ENCODE measurements at regions not wholly inside any gene's neighbourhood (a gene's known extent, or its start where the extent isn't known, plus 50 kb on each side); places are given as distances from the start of the nearest gene placed in this dataset.

GRCh38 chr7:130931423-130931822, 197.4 kb upstream of the KLF14 start:
- no peak for DNase-seq (ENCODE audit: low spot score)

DNA sequence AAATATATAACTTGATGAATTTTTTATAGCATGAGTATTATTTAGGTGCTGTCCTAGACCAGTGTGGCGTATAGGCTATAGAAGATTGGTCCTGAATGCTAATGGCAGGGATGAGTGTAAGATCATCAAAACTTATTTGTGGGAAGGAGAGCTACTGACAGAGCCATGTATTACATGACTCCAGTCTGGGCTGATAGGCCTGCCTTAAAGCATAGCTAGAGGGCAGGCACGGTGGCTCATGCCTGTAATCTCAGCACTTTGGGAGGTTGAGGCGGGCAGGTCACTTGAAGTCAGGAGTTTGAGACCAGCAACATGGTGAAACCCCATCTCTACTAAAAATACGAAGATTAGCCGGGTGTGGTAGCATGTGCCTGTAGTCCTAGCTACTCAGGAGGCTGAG, 198.1 kb upstream of the KLF14 start:
- no peak for DNase-seq (ENCODE audit: low spot score)

DNA sequence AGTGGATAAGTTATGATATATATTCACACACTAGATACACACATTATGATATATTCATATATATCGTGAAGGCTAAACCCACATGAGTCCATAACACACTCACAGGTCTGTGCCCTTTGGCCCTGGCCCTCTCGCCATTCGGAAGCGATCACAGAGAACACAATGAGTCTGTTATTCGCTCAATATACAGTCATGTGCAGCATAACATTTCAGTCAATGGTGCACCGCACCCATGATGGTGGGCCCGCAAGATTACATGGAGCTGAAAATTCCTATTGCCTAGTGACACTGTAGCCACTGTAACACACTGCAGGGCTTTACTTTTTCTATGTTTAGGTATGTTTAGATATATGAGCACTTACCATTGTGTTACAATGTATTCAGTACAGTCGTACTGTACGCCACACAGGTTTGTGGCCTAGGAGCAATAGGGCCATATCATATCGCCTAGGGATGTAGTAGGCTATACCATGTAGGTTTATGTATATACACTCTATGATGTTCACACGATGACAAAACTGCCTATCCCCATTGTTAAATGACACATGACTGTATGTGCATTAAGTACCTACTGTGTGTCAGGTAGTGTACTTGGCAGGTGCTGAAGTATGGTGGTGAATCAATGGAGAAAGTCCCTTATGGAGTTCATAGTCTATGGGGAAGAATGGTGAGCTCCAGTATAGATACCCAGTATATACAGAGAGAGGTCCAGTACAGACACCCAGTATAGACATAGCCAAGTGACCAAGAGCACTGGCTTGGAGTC, 198.8 kb upstream of the KLF14 start:
- DNase-seq (ENCODE audit: low spot score) = no peak

- no peak for DNase-seq (ENCODE audit: low spot score)
Observed at GRCh38 chr7:130933919-130934318, 199.9 kb upstream of the KLF14 start.

DNA sequence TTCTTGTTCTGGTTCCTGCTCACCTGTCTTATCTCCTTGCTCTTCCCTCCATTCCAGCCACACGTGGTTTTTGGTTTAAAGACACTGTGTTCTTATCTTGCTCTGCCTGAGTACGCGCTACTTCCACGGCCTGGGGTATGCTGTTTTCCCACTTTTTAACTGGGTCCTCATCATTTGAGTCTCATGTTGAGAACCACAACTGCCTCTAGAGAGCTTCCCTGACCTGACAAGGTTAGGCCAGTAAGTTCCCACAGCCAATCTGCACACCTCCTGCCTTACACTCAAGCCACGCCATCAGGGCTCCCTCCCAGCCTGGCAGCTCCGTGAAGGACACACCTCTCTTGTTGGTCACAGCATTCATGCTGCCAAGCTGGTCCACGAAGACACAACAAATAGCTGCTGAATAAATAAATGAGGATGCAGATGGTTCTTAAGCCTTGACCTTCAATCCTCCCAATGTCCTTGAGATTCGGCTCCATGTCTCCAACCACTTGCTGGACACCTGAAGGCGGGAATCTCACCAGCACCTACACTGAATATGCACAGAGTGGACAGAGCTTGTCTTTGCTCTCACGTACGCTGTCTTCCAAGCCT, 201.7 kb upstream of the KLF14 start:
- no peak for DNase-seq (ENCODE audit: low spot score)

GRCh38 chr7:130936202-130936931, 202.4 kb upstream of the KLF14 start:
- no peak for DNase-seq (ENCODE audit: low spot score)

- DNase-seq (ENCODE audit: low spot score) = no peak
Observed at GRCh38 chr7:130937016-130937415, 203.0 kb upstream of the KLF14 start.

- DNase-seq (ENCODE audit: low spot score) = no peak
Observed at GRCh38 chr7:130937830-130938229, 203.8 kb upstream of the KLF14 start.

- no peak for DNase-seq (ENCODE audit: low spot score)
Observed at GRCh38 chr7:130938661-130939060, 204.7 kb upstream of the KLF14 start.

DNA sequence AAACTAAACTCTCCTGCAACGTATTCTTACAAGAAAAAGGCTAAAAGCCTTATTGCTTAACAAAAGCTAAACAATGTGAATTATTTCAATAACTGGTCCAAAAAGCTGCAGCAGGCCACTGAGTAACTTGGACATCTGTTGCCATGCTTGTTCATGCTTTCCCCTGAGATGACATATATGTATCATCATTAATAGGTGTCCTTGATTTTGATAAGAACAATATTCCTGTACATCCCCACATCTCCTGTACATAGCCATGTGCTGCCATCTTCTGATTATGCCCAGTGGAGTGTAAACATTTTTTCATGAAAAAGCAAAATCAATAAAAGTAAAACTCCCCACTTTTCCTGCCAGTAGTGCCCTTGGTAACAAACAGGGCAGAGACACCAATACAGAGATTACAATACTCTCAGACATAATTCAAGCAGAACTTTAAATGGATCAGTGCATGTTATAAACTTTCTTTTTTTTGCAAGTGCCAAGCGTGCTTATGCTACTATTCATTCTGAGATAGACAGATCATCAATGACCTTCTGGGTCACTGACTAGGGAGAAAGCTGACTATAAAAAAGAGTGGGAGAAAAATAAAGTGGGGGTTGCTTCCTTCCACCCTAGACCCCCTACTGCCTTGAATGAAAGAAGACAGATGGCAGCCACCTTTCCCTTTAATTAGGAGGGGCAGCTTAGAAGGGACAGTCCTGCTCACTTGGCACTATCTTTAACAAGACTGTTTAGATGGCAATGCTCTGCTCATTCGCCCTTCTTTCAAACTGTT, 205.5 kb upstream of the KLF14 start:
- DNase-seq (ENCODE audit: low spot score) = no peak

GRCh38 chr7:130940326-130940725, 206.3 kb upstream of the KLF14 start:
- no peak for DNase-seq (ENCODE audit: low spot score)

GRCh38 chr7:130940907-130941306, 206.9 kb upstream of the KLF14 start:
- DNase-seq (ENCODE audit: low spot score) = no peak

- DNase-seq (ENCODE audit: low spot score) = no peak
Observed at GRCh38 chr7:130941322-130942210, 207.6 kb upstream of the KLF14 start.

DNA sequence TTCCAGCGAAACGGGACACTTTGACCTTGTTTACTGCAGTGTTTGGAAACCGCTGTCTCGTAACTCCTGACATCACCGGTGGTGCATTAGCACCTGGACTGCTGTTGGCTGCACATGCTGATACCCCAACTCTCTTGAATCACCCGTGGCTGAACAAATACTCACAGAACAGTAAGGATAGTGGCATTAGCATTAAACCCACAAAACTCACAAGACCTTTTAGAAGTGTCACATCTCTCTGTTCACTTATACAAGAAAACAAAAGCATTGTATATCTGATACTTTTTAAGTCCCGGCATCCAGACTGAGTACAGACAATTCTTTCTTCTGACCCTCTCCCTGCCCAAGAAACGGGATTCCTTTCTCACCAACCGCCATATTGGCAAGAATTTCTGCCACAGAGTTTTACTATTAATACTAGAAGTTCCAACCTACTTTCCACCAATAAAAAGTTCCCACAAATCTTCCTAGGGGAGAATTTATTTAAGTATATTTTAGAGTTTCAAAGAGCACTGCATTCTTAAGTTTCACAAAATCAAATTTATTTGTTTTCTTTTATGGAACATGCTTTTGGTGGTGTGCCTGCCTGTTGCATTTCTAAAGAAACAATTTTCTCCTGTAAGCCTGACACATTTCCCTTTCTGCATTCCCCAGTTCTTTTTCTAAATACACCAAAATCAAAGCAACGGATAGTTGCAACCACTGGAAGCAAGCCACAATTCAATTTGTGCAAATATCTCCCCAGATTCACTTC, 208.4 kb upstream of the KLF14 start:
- no peak for DNase-seq (ENCODE audit: low spot score)

DNA sequence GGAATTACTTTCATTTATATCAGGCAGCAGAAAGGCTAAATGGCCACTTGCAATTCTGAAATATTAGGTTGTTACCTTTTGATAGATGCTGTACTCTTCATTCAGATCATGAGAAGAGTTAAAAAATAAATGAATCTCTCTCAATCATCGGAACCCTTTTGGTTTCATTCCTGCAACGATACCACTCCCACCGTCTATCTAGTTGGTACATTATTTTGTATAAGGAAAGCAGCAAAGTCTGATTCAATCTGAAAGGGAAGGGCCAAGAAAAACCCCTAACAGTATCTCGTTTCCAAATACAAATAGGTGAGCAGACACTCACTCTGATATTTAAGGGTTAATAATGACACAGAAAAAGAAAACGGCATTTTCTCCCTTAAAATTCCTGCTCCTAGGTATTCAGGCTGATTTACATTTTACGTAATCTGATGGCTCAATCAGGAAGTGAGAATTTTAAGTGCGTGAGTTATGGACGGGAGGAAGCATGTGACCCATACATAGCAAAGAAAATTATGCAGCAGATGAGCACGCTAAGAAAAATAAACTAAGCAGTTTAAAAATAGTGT, 209.4 kb upstream of the KLF14 start:
- DNase-seq (ENCODE audit: low spot score) = peak; percentile 51

DNA sequence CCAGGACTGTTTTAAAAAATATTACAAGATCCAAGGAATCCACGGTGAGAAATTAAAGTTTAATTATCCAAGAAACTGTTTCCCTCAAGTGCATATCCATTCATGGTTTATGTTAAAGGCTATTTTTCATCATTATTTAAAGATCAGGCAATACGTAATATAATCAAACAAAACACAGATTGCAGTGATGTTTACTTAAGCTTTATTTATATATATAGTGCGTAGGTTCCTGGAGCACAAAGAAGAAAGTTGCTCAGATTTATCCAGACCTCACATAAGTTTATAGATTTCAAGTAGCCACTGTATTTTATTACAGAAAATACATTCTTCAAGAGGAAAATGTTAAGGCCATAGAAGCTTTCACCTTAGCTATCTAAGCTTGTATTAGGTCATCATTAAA, 210.0 kb upstream of the KLF14 start:
- no peak for DNase-seq (ENCODE audit: low spot score)

DNA sequence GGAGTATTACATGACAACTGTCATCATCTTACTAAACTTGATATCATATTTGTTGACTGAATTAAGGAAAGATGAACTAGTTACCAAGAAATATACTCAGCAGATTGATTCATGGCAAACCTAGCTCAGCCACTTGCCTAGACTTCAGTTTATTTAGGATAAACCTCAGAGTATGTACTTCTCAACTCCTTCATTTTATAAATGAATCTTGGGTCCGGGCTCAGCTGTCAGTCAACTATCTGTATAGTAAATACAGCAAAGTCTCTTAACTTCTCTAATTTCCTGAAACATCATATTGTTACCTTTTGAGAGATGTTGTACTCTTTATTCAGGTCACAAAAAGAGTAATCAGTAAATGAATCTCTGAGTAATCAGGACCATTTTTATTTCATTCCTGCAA, 211.0 kb upstream of the KLF14 start:
- no peak for DNase-seq (ENCODE audit: low spot score)

GRCh38 chr7:130945411-130945811, 211.4 kb upstream of the KLF14 start:
- DNase-seq (ENCODE audit: low spot score) = no peak

DNA sequence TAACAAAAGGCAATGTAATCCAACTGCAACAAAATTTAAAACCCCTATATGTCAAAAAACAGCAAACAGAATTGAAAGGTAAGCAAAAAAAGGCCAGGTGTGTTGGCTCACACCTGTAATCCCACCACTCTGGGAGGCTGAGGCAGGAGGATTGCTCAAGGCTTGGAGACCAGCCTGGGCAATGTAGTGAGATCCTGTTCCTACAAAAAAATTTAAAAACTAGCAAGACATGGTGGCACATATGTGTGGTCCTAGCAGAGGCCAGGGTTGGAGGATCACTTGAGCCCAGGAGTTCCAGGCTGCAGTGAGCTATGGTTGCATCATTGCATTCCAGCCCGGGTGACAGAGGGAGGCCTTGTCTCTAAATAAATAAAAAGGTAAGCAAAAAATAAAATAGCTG, 212.1 kb upstream of the KLF14 start:
- DNase-seq (ENCODE audit: low spot score) = no peak

Data from putamen (tissue), 1 donor.